GM18499 (cell line): ENCODE measurements at regions not wholly inside any gene's neighbourhood (a gene's known extent, or its start where the extent isn't known, plus 50 kb on each side); places are given as distances from the start of the nearest gene placed in this dataset.

Source experiments
- ATAC-seq: cut with Tn5 transposase; IDR thresholded peaks from one replicate; pipeline ENCODE4 v1.9.1; 2021; ENCODE audit warnings: moderate number of reproducible peaks; ENCODE audit not compliant: insufficient read depth, unreplicated experiment

GRCh38 chr2:163373496-163373895 lies 362.3 kb downstream of the FIGN start:
- no peak for ATAC-seq

- ATAC-seq: no peak
These were observed 365.5 kb downstream of the FIGN start for GRCh38 chr2:163370169-163370886.

- no peak for ATAC-seq
These were observed 366.7 kb downstream of the FIGN start for GRCh38 chr2:163369111-163369510.

- ATAC-seq: no peak
These were observed 367.2 kb downstream of the FIGN start for GRCh38 chr2:163368655-163369054.

- ATAC-seq: no peak
These were observed 367.8 kb downstream of the FIGN start for GRCh38 chr2:163367825-163368582.

GRCh38 chr2:163364736-163365135 lies 371.1 kb downstream of the FIGN start:
- no peak for ATAC-seq

- no peak for ATAC-seq
These were observed 382.3 kb downstream of the FIGN start for GRCh38 chr2:163353551-163353950.

GRCh38 chr2:163351966-163352365 lies 383.8 kb downstream of the FIGN start:
- no peak for ATAC-seq

- no peak for ATAC-seq
These were observed 384.7 kb downstream of the FIGN start for GRCh38 chr2:163351143-163351542.

- no peak for ATAC-seq
These were observed 386.9 kb downstream of the FIGN start for GRCh38 chr2:163348857-163349380.

GRCh38 chr2:163347982-163348856 lies 387.6 kb downstream of the FIGN start:
- no peak for ATAC-seq

- ATAC-seq: peak; percentile 85
These were observed 389.8 kb downstream of the FIGN start for GRCh38 chr2:163345795-163346573.

GRCh38 chr2:163343316-163343715 lies 392.5 kb downstream of the FIGN start:
- ATAC-seq: no peak

GRCh38 chr2:163341426-163341825 lies 394.4 kb downstream of the FIGN start:
- ATAC-seq: no peak

GRCh38 chr2:163338270-163338669 lies 397.5 kb downstream of the FIGN start:
- no peak for ATAC-seq

GRCh38 chr2:163324677-163325076 lies 411.1 kb downstream of the FIGN start:
- ATAC-seq: no peak

- ATAC-seq: no peak
These were observed 416.8 kb downstream of the FIGN start for GRCh38 chr2:163319006-163319405.

- no peak for ATAC-seq
These were observed 421.1 kb downstream of the FIGN start for GRCh38 chr2:163314712-163315111.

GRCh38 chr2:163312713-163313112 lies 423.1 kb downstream of the FIGN start:
- ATAC-seq: no peak

GRCh38 chr2:163306647-163307046 lies 429.2 kb downstream of the FIGN start:
- ATAC-seq: no peak
